ENCODE measurements at regions not wholly inside any gene's neighbourhood (a gene's known extent, or its start where the extent isn't known, plus 50 kb on each side); places are given as distances from the start of the nearest gene placed in this dataset.

GRCh38 chr10:105697290-105697780, 1056.2 kb downstream of the SORCS3 start:
- in situ Hi-C loops (cut with HindIII; ENCODE audit: low pct_ligation_motif_present, low pct_unique_long_range_greater_than_20kb, low sequenced_read_pairs) = no loop called here
- DNase-seq = no peak

DNA sequence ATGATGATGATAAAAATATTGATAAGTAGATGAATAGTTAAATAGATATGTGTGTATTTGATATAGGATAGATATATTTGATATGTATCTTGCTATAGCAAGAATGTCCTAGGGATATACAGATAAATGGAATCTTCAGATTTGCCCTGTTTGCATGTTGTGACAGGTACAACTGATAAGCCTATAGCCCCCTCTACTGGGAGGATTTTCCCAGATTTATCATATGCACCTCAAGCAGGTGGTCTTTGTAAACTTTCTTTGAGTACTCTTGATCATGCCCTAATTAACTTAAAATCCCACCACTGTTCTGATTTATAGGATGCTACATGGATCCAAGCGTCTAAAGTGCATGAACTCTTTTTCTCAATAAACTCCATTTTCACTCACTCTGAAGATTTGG, 1050.7 kb downstream of the SORCS3 start:
- peak; percentile 54 for DNase-seq
- in situ Hi-C loops (cut with HindIII; ENCODE audit: low pct_ligation_motif_present, low pct_unique_long_range_greater_than_20kb, low sequenced_read_pairs) = no loop called here

DNA sequence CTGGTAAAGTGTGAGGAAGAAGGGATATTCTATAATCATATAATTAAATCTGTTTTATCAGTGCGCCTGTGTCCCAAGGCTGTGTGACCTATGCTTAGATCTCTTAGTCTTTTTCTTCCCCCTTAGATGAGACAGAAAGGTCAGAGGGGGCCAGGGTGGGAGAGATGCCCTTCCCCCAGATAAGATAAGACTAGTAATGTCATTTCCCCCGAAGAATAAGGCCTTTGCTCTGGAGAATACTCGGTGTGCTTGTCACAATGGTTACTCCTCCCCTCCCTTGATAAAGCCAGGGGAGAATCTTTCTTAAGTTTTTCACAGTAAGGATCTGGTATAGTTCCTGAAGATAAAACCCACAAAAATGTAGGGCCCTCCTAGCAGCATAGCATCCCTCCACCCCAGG, 1041.8 kb downstream of the SORCS3 start:
- in situ Hi-C loops (cut with HindIII; ENCODE audit: low pct_ligation_motif_present, low pct_unique_long_range_greater_than_20kb, low sequenced_read_pairs) = no loop called here
- no peak for DNase-seq

DNA sequence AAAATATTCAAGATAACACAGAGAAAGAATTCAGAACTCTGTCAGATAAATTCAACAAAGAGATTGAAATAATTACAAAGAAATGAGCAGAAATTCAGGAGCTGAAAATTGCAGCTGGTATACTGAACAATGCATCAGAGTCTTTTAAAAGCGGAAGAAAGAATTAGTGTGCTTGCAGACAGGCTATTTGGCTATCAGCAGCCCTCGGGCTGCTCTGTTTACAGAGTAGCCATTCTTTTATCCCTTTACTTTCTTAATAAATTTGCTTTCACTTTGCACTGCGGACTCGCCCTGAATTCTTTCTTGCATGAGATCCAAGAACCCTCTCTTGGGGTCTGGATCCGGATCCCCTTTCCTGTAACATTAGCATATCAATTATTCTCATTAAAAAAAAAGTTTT, 1040.0 kb downstream of the SORCS3 start:
- DNase-seq = no peak
- in situ Hi-C loops (cut with HindIII; ENCODE audit: low pct_ligation_motif_present, low pct_unique_long_range_greater_than_20kb, low sequenced_read_pairs) = no loop called here

- in situ Hi-C loops (cut with HindIII; ENCODE audit: low pct_ligation_motif_present, low pct_unique_long_range_greater_than_20kb, low sequenced_read_pairs) = no loop called here
- peak; percentile 6 for DNase-seq
Observed at GRCh38 chr10:105679781-105680180, 1038.7 kb downstream of the SORCS3 start.

- in situ Hi-C loops (cut with HindIII; ENCODE audit: low pct_ligation_motif_present, low pct_unique_long_range_greater_than_20kb, low sequenced_read_pairs) = no loop called here
- no peak for DNase-seq
Observed at GRCh38 chr10:105675333-105675732, 1034.2 kb downstream of the SORCS3 start.

- in situ Hi-C loops (cut with HindIII; ENCODE audit: low pct_ligation_motif_present, low pct_unique_long_range_greater_than_20kb, low sequenced_read_pairs) = no loop called here
- DNase-seq = no peak
Observed at GRCh38 chr10:105674448-105674847, 1033.4 kb downstream of the SORCS3 start.

GRCh38 chr10:105658696-105659095, 1017.6 kb downstream of the SORCS3 start:
- no peak for DNase-seq
- in situ Hi-C loops (cut with HindIII; ENCODE audit: low pct_ligation_motif_present, low pct_unique_long_range_greater_than_20kb, low sequenced_read_pairs) = no loop called here

DNA sequence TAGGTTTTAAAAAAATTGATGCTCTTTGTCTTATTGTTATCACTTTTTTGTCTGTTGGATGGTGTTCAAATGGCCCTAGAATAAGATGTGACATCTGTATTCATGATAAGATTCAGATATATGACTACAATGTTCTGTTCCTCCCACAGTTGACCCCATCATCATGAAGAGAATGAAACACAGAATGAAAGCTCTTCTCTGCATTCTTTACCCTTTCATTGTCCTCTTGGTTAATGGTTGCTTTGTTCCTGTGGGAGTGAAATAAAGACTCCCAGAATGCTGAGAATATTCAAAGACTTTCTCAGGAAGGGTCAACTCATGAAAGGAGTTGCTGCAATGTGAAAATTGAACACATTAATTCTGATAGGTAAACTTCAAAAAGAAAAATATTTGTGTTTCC, 1015.8 kb downstream of the SORCS3 start:
- no peak for DNase-seq
- in situ Hi-C loops (cut with HindIII; ENCODE audit: low pct_ligation_motif_present, low pct_unique_long_range_greater_than_20kb, low sequenced_read_pairs) = no loop called here

DNA sequence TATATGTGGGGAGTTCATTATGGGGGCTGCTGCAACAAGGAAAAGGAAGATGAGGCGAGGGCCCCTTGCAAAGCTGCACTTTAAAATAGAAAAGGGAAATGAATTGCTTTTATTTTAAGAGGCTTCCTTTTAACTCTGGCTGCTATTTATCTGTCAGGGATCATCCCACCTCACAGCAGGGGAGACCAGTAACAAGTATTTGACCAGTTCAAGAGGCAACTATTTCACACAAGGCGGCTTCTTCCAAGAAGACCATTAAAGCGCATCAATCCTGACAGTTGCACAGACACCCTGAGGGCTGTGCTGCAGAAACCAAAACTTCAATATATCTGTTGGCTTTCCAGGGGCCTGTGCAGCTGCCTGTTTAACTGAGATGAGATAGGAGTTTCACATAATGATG, 1009.2 kb downstream of the SORCS3 start:
- DNase-seq = no peak
- in situ Hi-C loops (cut with HindIII; ENCODE audit: low pct_ligation_motif_present, low pct_unique_long_range_greater_than_20kb, low sequenced_read_pairs) = no loop called here

DNA sequence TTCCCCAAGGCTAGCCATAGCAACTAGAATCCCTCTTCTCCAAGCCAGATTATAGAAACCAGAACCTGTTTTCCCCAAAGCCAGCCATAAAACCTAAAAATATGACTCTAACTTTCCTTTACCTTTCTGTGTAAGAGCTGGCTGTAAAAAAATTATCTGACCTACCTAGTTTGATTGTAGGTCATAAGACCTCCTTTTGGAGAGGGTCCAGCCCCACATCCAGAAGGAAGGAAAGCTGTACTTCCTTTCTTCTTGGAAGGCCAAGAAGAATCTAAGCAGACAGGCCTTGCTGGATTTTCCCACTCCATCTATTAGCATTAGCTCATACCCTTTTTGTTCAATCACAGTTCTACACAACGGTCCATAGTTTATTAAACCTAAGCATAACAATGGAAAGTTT, 1006.3 kb downstream of the SORCS3 start:
- in situ Hi-C loops (cut with HindIII; ENCODE audit: low pct_ligation_motif_present, low pct_unique_long_range_greater_than_20kb, low sequenced_read_pairs) = no loop called here
- DNase-seq = no peak

DNA sequence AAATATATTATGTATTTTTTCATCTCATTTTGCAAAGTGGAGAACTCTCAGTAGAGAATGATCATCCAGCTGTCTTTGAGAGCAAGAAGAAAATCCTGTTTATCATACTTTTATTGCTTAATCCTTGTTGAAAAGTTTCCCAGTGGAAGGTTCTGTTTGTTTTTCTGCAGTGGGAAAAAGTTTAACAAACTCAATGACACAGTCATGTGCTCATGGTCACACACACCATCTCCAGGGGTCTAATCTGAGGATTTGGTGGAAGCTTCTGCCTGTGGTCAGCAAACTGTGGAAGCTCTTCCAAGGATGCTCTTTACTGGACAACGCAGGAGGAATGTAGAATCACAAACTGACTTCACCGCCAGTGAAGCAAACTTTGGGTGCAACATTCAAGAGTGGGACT, 1003.9 kb downstream of the SORCS3 start:
- no peak for DNase-seq
- in situ Hi-C loops (cut with HindIII; ENCODE audit: low pct_ligation_motif_present, low pct_unique_long_range_greater_than_20kb, low sequenced_read_pairs) = no loop called here

DNA sequence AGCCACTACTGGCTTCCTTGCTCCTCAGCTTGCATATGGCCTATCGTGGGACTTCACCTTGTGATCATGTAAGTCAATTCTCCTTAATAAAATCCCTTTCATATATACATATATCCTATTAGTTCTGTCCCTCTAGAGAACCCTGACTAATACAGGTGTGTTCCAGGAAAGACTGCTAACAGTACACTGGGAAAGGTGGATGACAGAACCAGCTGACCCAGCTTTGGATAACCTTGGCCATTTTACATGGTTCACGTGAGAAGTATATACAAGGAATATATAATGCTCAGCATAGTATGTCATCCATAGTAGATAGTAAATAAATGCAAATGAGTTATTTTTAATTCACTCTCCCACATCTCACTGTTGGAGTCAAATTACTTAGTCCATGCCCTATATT, 1003.5 kb downstream of the SORCS3 start:
- DNase-seq = no peak
- in situ Hi-C loops (cut with HindIII; ENCODE audit: low pct_ligation_motif_present, low pct_unique_long_range_greater_than_20kb, low sequenced_read_pairs) = no loop called here

- DNase-seq = no peak
- in situ Hi-C loops (cut with HindIII; ENCODE audit: low pct_ligation_motif_present, low pct_unique_long_range_greater_than_20kb, low sequenced_read_pairs) = no loop called here
Observed at GRCh38 chr10:105644091-105644490, 1003.0 kb downstream of the SORCS3 start.

DNA sequence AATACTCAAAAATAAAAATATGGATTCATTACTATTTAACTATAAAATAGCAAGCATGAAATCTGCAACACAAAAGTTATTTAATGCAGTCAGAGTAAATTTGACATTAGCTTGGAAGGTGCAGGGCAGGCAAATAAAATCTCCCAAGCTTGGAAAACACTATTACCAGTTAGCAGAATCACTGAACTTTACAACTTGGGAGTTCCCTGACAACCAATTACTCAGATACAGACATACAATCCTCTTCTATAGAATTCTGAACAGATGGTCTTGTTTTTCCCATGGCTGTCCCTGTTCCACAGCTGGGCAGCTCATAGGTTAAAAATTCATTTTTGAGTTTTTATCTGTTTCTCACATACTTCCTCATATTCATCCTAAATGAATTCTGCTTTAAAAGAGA, 1002.6 kb downstream of the SORCS3 start:
- in situ Hi-C loops (cut with HindIII; ENCODE audit: low pct_ligation_motif_present, low pct_unique_long_range_greater_than_20kb, low sequenced_read_pairs) = no loop called here
- DNase-seq = no peak

DNA sequence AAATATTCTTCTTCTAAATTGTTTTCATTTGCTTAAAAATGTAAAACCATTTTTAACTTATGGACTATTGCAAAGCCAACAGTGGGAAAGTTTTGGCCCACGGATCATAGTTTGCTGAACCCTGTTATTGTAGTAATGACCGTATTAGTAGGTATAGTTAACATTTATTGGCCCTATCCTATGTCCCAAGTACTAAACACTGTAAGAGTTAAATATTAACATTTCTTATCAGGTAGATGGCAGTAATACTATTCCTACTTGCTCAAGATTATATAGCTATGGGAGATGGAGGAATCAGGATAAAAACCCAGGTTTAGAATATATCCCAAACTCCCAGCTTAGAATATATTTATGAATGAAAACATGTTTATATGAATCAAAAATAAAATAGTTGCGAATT, 993.2 kb downstream of the SORCS3 start:
- in situ Hi-C loops (cut with HindIII; ENCODE audit: low pct_ligation_motif_present, low pct_unique_long_range_greater_than_20kb, low sequenced_read_pairs) = no loop called here
- DNase-seq = no peak

GRCh38 chr10:105615715-105616365, 974.8 kb downstream of the SORCS3 start:
- in situ Hi-C loops (cut with HindIII; ENCODE audit: low pct_ligation_motif_present, low pct_unique_long_range_greater_than_20kb, low sequenced_read_pairs) = no loop called here
- DNase-seq = no peak

DNA sequence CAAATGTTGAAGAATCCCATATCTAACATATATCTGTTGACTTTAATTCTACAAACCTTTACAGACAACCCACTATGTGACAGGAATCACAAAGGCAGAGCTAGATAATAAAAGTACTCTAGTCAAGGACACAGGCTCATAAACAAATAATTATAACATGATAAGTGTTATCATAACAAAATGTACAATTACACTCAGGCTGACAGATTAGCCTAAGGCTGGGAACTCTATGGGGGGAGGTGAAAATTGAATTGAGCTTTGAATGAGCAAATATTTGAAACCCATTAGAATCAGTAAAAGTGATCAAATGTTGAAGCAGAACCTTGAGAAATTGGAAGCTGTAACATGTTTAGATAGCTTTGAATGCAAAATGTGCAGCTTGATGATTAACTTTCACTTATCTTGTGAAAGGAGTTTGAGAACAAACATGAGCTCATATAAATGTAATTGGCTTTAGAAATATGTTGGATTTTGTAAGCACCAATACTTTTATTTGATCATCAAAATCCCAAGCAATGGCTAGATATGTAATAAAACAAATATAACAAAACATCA, 970.2 kb downstream of the SORCS3 start:
- in situ Hi-C loops (cut with HindIII; ENCODE audit: low pct_ligation_motif_present, low pct_unique_long_range_greater_than_20kb, low sequenced_read_pairs) = no loop called here
- DNase-seq = no peak

DNA sequence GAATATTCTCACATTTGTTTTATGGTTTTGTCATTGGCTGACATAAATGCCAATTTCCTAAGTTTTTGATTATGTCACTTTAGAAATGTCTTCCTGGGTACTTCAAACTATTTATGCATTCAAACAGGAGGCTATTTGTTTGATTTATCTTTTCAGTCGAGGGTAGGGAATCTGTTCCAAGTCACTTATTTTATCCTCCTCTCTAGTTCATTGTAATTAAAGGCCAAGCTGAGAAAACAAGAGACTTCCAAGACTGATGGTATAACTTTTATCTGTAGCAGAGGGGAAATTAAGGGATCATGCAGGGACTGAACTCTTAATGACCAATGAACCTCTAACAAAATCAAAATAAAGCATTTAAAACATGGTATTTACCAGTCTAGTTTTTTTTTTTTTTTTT, 968.4 kb downstream of the SORCS3 start:
- DNase-seq = no peak
- in situ Hi-C loops (cut with HindIII; ENCODE audit: low pct_ligation_motif_present, low pct_unique_long_range_greater_than_20kb, low sequenced_read_pairs) = no loop called here

GRCh38 chr10:105605918-105606317, 964.8 kb downstream of the SORCS3 start:
- no peak for DNase-seq
- in situ Hi-C loops (cut with HindIII; ENCODE audit: low pct_ligation_motif_present, low pct_unique_long_range_greater_than_20kb, low sequenced_read_pairs) = no loop called here

GRCh38 chr10:105605104-105605503, 964.0 kb downstream of the SORCS3 start:
- no peak for DNase-seq
- in situ Hi-C loops (cut with HindIII; ENCODE audit: low pct_ligation_motif_present, low pct_unique_long_range_greater_than_20kb, low sequenced_read_pairs) = no loop called here

Data from ACHN (cell line).